CD4-positive, alpha-beta memory T cell (primary cell): ENCODE measurements at regions not wholly inside any gene's neighbourhood (a gene's known extent, or its start where the extent isn't known, plus 50 kb on each side); places are given as distances from the start of the nearest gene placed in this dataset.

ENCODE experiments used
- CTCF ChIA-PET: fragments of 350-600 bp; sonication (Branson Sonifier 250); formaldehyde crosslinking; loops from one replicate; lab custom pipeline; 2021; ENCODE audit warnings: inconsistent platforms; ENCODE audit not compliant: partially characterized antibody; lab: Charles Lee
- POLR2A ChIA-PET: fragments of 350-600 bp; sonication (Branson Sonifier 250); formaldehyde crosslinking; loops from one replicate; lab custom pipeline; 2021; ENCODE audit not compliant: partially characterized antibody; lab: Charles Lee
- DNase-seq, 5 donors: peaks; one replicate each; pipeline versions ENCODE4 v3.0.0 to v3.0.0-alpha.2; 2020 to 2022; ENCODE audit warnings: mixed read lengths in 1 of 5
- H3K27ac ChIP-seq: one replicate; pipeline ENCODE4 v1.7.0; 2013; ENCODE audit warnings: low read depth, low read length
- H3K27me3 ChIP-seq: 2 replicates; pipeline ENCODE4 v1.7.0; 2013; ENCODE audit warnings: mild to moderate bottlenecking, low read length, moderate library complexity; ENCODE audit not compliant: insufficient read depth
- H3K36me3 ChIP-seq: 2 replicates; pipeline ENCODE4 v1.7.0; 2013; ENCODE audit warnings: mild to moderate bottlenecking, low read length, moderate library complexity; ENCODE audit not compliant: insufficient read depth
- H3K4me1 ChIP-seq: 2 replicates; pipeline ENCODE4 v1.7.0; 2013; ENCODE audit warnings: mild to moderate bottlenecking, low read length, moderate library complexity; ENCODE audit not compliant: insufficient read depth
- H3K4me3 ChIP-seq, 2 donors: one replicate each; pipeline ENCODE4 v1.7.0; 2013; ENCODE audit warnings: low read length in 2 of 2, mild to moderate bottlenecking in 1 of 2
- H3K9me3 ChIP-seq, 2 donors: one replicate each; pipeline ENCODE4 v1.7.0; 2013; ENCODE audit warnings: low read length in 2 of 2, control low read depth in 1 of 2; ENCODE audit not compliant: control insufficient read depth in 1 of 2
- H3K27ac Mint-ChIP-seq, 7 donors: one replicate each; pipeline ENCODE4 v1.8.0; 2020 to 2021; ENCODE audit warnings: mixed read lengths in 7 of 7, mild to moderate bottlenecking in 6 of 7, inconsistent platforms in 3 of 7, moderate library complexity in 3 of 7
- H3K27me3 Mint-ChIP-seq, 2 donors: one replicate each; pipeline ENCODE4 v1.8.0; 2020 to 2021; ENCODE audit warnings: mixed read lengths in 2 of 2
- H3K36me3 Mint-ChIP-seq, 2 donors: one replicate each; pipeline ENCODE4 v1.8.0; 2020 to 2021; ENCODE audit warnings: mixed read lengths in 2 of 2, inconsistent platforms in 1 of 2, mild to moderate bottlenecking in 1 of 2
- H3K4me1 Mint-ChIP-seq, 4 donors: one replicate each; pipeline ENCODE4 v1.8.0; 2020 to 2021; ENCODE audit warnings: mixed read lengths in 4 of 4, mild to moderate bottlenecking in 1 of 4
- H3K4me3 Mint-ChIP-seq, 8 donors: one replicate each; pipeline ENCODE4 v1.8.0; 2020 to 2021; ENCODE audit warnings: mixed read lengths in 8 of 8, mild to moderate bottlenecking in 7 of 8, moderate library complexity in 6 of 8, inconsistent platforms in 3 of 8
- H3K9me3 Mint-ChIP-seq, 8 donors: one replicate each; pipeline ENCODE4 v1.8.0; 2020 to 2021; ENCODE audit warnings: mixed read lengths in 8 of 8, mild to moderate bottlenecking in 5 of 8, inconsistent platforms in 3 of 8, moderate library complexity in 1 of 8
- intact Hi-C: fragments of 100-400 bp; cut with micrococcal nuclease; formaldehyde crosslinking; loops from one replicate; pipeline ENCODE4 v1.15.1; 2023

DNA sequence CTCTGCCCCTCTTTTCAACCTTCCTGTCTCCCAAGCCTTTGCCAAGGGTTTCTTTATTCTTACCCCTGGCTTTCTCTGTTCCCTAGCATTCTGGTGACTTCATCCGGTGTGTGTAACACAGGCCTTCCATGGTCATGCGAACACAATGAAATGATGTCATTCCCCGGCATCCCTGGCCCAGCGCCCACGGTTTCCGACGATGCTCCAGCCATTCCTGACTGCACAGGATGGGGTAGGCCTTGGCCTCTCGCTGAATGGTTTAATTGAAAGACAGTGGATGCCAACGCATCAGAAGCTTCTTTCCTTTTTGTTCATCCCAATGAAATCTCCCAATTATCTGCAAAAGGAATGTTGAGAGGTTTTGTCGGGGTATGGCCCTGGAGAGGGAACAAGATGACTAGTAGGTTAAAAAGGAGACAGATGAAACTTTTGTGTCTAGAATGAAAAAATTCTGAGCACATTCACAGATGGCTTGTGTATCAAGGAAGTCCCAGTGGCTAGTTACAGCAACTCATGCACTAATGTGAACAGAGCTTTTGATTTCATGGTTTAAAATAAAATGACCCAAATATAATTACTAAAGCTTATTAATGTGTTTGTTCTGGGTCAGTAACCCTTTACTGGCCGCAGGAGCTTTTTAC is 655.0 kb downstream of the QKI start:
- Histone ChIP-seq H3K27ac (no peak overlapping the region), H3K4me1 (no peaks in the 10 kb centered on the region), H3K4me3 (no peak overlapping the region), H3K27me3 (no peaks in the 10 kb centered on the region), H3K9me3 (no peaks in the 10 kb centered on the region), H3K36me3 (no peaks in the 10 kb centered on the region)
- ChIA-PET POLR2A (no interaction called here), CTCF (no interaction called here)
- peak in 1 of 5 donors; percentile 9 for DNase-seq
- Mint-ChIP-seq H3K27me3 (no peaks in the 10 kb centered on the region), H3K4me3 (no peak overlapping the region), H3K4me1 (no peaks in the 10 kb centered on the region), H3K27ac (no peak overlapping the region), H3K36me3 (no peaks in the 10 kb centered on the region), H3K9me3 (peaks cover 0 to 10% (median under 1%) of the 10 kb centered on the region in 8 donors)
- intact Hi-C loops, result no loop called here

- intact Hi-C loops, result no loop called here
- H3K9me3 Mint-ChIP-seq, result peaks cover 0 to 6% (median under 1%) of the 10 kb centered on the region in 8 donors
- Histone ChIP-seq H3K4me3 (no peak overlapping the region), H3K27me3 (no peaks in the 10 kb centered on the region), H3K36me3 (no peaks in the 10 kb centered on the region), H3K4me1 (no peaks in the 10 kb centered on the region), H3K27ac (no peak overlapping the region), H3K9me3 (no peaks in the 10 kb centered on the region)
- H3K27me3 Mint-ChIP-seq, result no peaks in the 10 kb centered on the region
- H3K27ac Mint-ChIP-seq, result no peak overlapping the region
- H3K36me3 Mint-ChIP-seq, result no peaks in the 10 kb centered on the region
- no peak for DNase-seq
- no peak overlapping the region for H3K4me3 Mint-ChIP-seq
- H3K4me1 Mint-ChIP-seq, result no peaks in the 10 kb centered on the region
- POLR2A ChIA-PET, result no interaction called here
- CTCF ChIA-PET, result no interaction called here
Measured at GRCh38 chr6:164068527-164068926, 654.0 kb downstream of the QKI start.

GRCh38 chr6:164066766-164067165 is 652.2 kb downstream of the QKI start:
- Mint-ChIP-seq H3K4me3 (no peak overlapping the region), H3K27ac (no peak overlapping the region), H3K36me3 (no peaks in the 10 kb centered on the region), H3K9me3 (no peaks in the 10 kb centered on the region), H3K4me1 (no peaks in the 10 kb centered on the region), H3K27me3 (no peaks in the 10 kb centered on the region)
- no peak for DNase-seq
- no peaks in the 10 kb centered on the region for H3K4me1 ChIP-seq
- ChIA-PET POLR2A (no interaction called here), CTCF (no interaction called here)
- H3K27me3 ChIP-seq, result no peaks in the 10 kb centered on the region
- no peaks in the 10 kb centered on the region for H3K9me3 ChIP-seq
- intact Hi-C loops, result no loop called here
- no peaks in the 10 kb centered on the region for H3K36me3 ChIP-seq
- no peak overlapping the region for H3K27ac ChIP-seq
- no peak overlapping the region for H3K4me3 ChIP-seq

GRCh38 chr6:164066335-164066734 is 651.8 kb downstream of the QKI start:
- no peaks in the 10 kb centered on the region for H3K9me3 Mint-ChIP-seq
- no peaks in the 10 kb centered on the region for H3K27me3 ChIP-seq
- no peaks in the 10 kb centered on the region for H3K4me1 ChIP-seq
- intact Hi-C loops, result no loop called here
- ChIA-PET POLR2A (no interaction called here), CTCF (no interaction called here)
- H3K27ac ChIP-seq, result no peak overlapping the region
- H3K27ac Mint-ChIP-seq, result no peak overlapping the region
- H3K4me3 Mint-ChIP-seq, result no peak overlapping the region
- no peaks in the 10 kb centered on the region for H3K36me3 ChIP-seq
- no peaks in the 10 kb centered on the region for H3K36me3 Mint-ChIP-seq
- no peaks in the 10 kb centered on the region for H3K27me3 Mint-ChIP-seq
- DNase-seq, result no peak
- H3K4me1 Mint-ChIP-seq, result no peaks in the 10 kb centered on the region
- no peak overlapping the region for H3K4me3 ChIP-seq
- no peaks in the 10 kb centered on the region for H3K9me3 ChIP-seq

GRCh38 chr6:164063346-164063745 is 648.8 kb downstream of the QKI start:
- no peaks in the 10 kb centered on the region for H3K27me3 ChIP-seq
- ChIA-PET POLR2A (no interaction called here), CTCF (no interaction called here)
- H3K9me3 ChIP-seq, result no peaks in the 10 kb centered on the region
- no peaks in the 10 kb centered on the region for H3K4me1 Mint-ChIP-seq
- no peak overlapping the region for H3K4me3 ChIP-seq
- intact Hi-C loops, result no loop called here
- H3K9me3 Mint-ChIP-seq, result peaks cover 0 to 2% (median 0%) of the 10 kb centered on the region in 8 donors
- no peak overlapping the region for H3K27ac ChIP-seq
- H3K27me3 Mint-ChIP-seq, result no peaks in the 10 kb centered on the region
- H3K36me3 ChIP-seq, result no peaks in the 10 kb centered on the region
- H3K4me1 ChIP-seq, result no peaks in the 10 kb centered on the region
- no peak overlapping the region for H3K4me3 Mint-ChIP-seq
- H3K36me3 Mint-ChIP-seq, result no peaks in the 10 kb centered on the region
- H3K27ac Mint-ChIP-seq, result no peak overlapping the region
- DNase-seq, result no peak

DNA sequence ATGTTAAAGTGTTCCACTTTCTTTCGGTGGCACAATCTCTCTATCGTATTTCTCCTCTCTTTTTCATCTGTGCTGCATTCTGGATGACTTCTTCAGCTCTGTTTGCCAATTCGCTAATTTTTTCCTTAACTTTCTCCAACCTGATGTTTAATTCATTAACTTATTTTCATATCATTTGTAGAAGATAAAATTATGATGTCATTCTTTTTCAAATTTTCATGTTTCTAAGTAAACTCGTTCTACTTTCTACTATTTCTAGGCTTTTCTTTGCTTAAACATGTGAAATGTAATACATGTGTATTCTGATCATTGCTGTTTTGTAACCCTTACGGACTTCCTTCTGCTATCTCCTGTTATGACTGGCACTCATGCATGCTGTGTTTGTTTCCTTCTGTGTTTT is 648.4 kb downstream of the QKI start:
- H3K9me3 ChIP-seq, result no peaks in the 10 kb centered on the region
- Mint-ChIP-seq H3K4me3 (no peak overlapping the region), H3K36me3 (no peaks in the 10 kb centered on the region), H3K4me1 (no peaks in the 10 kb centered on the region), H3K9me3 (peaks cover 0 to 2% (median 0%) of the 10 kb centered on the region in 8 donors), H3K27ac (no peak overlapping the region), H3K27me3 (no peaks in the 10 kb centered on the region)
- ChIA-PET CTCF (no interaction called here), POLR2A (no interaction called here)
- no peak overlapping the region for H3K4me3 ChIP-seq
- DNase-seq, result no peak
- no peaks in the 10 kb centered on the region for H3K27me3 ChIP-seq
- no peak overlapping the region for H3K27ac ChIP-seq
- no peaks in the 10 kb centered on the region for H3K36me3 ChIP-seq
- H3K4me1 ChIP-seq, result no peaks in the 10 kb centered on the region
- intact Hi-C loops, result no loop called here

GRCh38 chr6:164057876-164058275 is 643.4 kb downstream of the QKI start:
- Mint-ChIP-seq H3K36me3 (no peaks in the 10 kb centered on the region), H3K9me3 (peaks cover 0 to 2% (median 0%) of the 10 kb centered on the region in 8 donors)

GRCh38 chr6:164051427-164051826 is 636.9 kb downstream of the QKI start:
- Histone ChIP-seq H3K4me3 (no peak overlapping the region), H3K4me1 (no peaks in the 10 kb centered on the region), H3K27me3 (no peaks in the 10 kb centered on the region), H3K27ac (no peak overlapping the region), H3K9me3 (no peaks in the 10 kb centered on the region), H3K36me3 (no peaks in the 10 kb centered on the region)
- Mint-ChIP-seq H3K36me3 (no peaks in the 10 kb centered on the region), H3K4me1 (no peaks in the 10 kb centered on the region), H3K9me3 (peaks cover 0 to 2% (median 0%) of the 10 kb centered on the region in 8 donors), H3K27ac (no peak overlapping the region), H3K4me3 (no peak overlapping the region), H3K27me3 (peaks cover 0 to 2% of the 10 kb centered on the region in 2 donors)
- ChIA-PET POLR2A (no interaction called here), CTCF (no interaction called here)
- no peak for DNase-seq
- intact Hi-C loops, result no loop called here

More at GRCh38 chr6:164057876-164058275, 643.4 kb downstream of the QKI start:
- H3K4me3 ChIP-seq, result no peak overlapping the region
- H3K36me3 ChIP-seq, result no peaks in the 10 kb centered on the region
- intact Hi-C loops, result no loop called here
- H3K4me3 Mint-ChIP-seq, result no peak overlapping the region
- no peak overlapping the region for H3K27ac Mint-ChIP-seq
- no peaks in the 10 kb centered on the region for H3K9me3 ChIP-seq
- no peak overlapping the region for H3K27ac ChIP-seq
- H3K27me3 ChIP-seq, result no peaks in the 10 kb centered on the region
- no peaks in the 10 kb centered on the region for H3K4me1 Mint-ChIP-seq
- DNase-seq, result no peak
- ChIA-PET POLR2A (no interaction called here), CTCF (no interaction called here)
- H3K4me1 ChIP-seq, result no peaks in the 10 kb centered on the region
- H3K27me3 Mint-ChIP-seq, result peaks cover 0 to 2% of the 10 kb centered on the region in 2 donors
